Lower leg skin (tissue), 3 donors: ENCODE measurements at regions not wholly inside any gene's neighbourhood (a gene's known extent, or its start where the extent isn't known, plus 50 kb on each side); places are given as distances from the start of the nearest gene placed in this dataset.

Experiments
- POLR2A ChIP-seq, 2 donors: fragments of 450-650 bp; IDR thresholded peaks; one replicate each; pipeline ENCODE4 v1.6.1; 2016 to 2017; ENCODE audit warnings: antibody characterized with exemption in 2 of 2, mild to moderate bottlenecking in 1 of 2, moderate library complexity in 1 of 2
- TF ChIP-seq, protein P1 (sequence below), 3 donors: fragments of 450-650 bp; IDR thresholded peaks; one replicate each; pipeline ENCODE4 v1.5.1; 2016; ENCODE audit warnings: antibody characterized with exemption in 3 of 3, mild to moderate bottlenecking in 3 of 3, moderate library complexity in 2 of 3

GRCh38 chrX:109873574-109873973, 129.3 kb upstream of the TMEM164 start:
- TF ChIP-seq, protein P1, sequence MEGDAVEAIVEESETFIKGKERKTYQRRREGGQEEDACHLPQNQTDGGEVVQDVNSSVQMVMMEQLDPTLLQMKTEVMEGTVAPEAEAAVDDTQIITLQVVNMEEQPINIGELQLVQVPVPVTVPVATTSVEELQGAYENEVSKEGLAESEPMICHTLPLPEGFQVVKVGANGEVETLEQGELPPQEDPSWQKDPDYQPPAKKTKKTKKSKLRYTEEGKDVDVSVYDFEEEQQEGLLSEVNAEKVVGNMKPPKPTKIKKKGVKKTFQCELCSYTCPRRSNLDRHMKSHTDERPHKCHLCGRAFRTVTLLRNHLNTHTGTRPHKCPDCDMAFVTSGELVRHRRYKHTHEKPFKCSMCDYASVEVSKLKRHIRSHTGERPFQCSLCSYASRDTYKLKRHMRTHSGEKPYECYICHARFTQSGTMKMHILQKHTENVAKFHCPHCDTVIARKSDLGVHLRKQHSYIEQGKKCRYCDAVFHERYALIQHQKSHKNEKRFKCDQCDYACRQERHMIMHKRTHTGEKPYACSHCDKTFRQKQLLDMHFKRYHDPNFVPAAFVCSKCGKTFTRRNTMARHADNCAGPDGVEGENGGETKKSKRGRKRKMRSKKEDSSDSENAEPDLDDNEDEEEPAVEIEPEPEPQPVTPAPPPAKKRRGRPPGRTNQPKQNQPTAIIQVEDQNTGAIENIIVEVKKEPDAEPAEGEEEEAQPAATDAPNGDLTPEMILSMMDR (IDR thresholded peaks at IDR 0.05) = no peak
- TF ChIP-seq POLR2A (IDR thresholded peaks at IDR 0.05) = no peak
